Fibroblast of lung (primary cell): ENCODE measurements at regions not wholly inside any gene's neighbourhood (a gene's known extent, or its start where the extent isn't known, plus 50 kb on each side); places are given as distances from the start of the nearest gene placed in this dataset.

Experiments
- DNase-seq, 2 donors: peaks; one replicate each; pipeline versions ENCODE4 v3.0.0 to v3.0.0-alpha.2; 2010; ENCODE audit warnings: low read depth in 2 of 2
- H2AFZ ChIP-seq: 2 replicates; pipeline ENCODE4 v1.5.1; 2012; ENCODE audit warnings: low read length, control low read depth, inconsistent platforms
- H3K27ac ChIP-seq: 2 replicates; pipeline ENCODE4 v1.5.1; 2011; ENCODE audit warnings: low read length, control low read depth; ENCODE audit not compliant: insufficient read depth
- H3K27me3 ChIP-seq: 2 replicates; pipeline ENCODE4 v1.5.1; 2011; ENCODE audit warnings: mild to moderate bottlenecking, low read length; ENCODE audit not compliant: control insufficient read depth, insufficient read depth
- H3K36me3 ChIP-seq: 2 replicates; pipeline ENCODE4 v1.5.1; 2011; ENCODE audit warnings: low read length; ENCODE audit not compliant: control insufficient read depth, insufficient read depth
- H3K4me1 ChIP-seq: 2 replicates; pipeline ENCODE4 v1.5.1; 2011; ENCODE audit warnings: low read length; ENCODE audit not compliant: control insufficient read depth, insufficient read depth; ENCODE audit errors: extremely low read depth
- H3K4me2 ChIP-seq: 2 replicates; pipeline ENCODE4 v1.5.1; 2011; ENCODE audit warnings: low read length, control low read depth; ENCODE audit not compliant: insufficient read depth; ENCODE audit errors: extremely low read depth
- H3K4me3 ChIP-seq, 4 experiments: fragments of 200-600 bp in 1 of 4; sonication (generic) in 1 of 4; replicated peaks in 1 of 4; 2 replicates each; pipeline ENCODE4 v1.5.1; 2011 to 2016; ENCODE audit warnings: low read length in 4 of 4, low read depth in 3 of 4, mild to moderate bottlenecking in 3 of 4, control low read depth in 2 of 4, inconsistent platforms in 1 of 4, mixed read lengths in 1 of 4; ENCODE audit not compliant: insufficient read depth in 1 of 4; ENCODE audit errors: control extremely low read depth in 1 of 4
- H3K79me2 ChIP-seq: 2 replicates; pipeline ENCODE4 v1.5.1; 2012; ENCODE audit warnings: mild to moderate bottlenecking, low read length, inconsistent platforms; ENCODE audit not compliant: control insufficient read depth, insufficient read depth
- H3K9ac ChIP-seq: 2 replicates; pipeline ENCODE4 v1.5.1; 2011; ENCODE audit warnings: mild to moderate bottlenecking, low read length, control low read depth; ENCODE audit not compliant: insufficient read depth
- H3K9me3 ChIP-seq: 2 replicates; pipeline ENCODE4 v1.5.1; 2012; ENCODE audit warnings: low read depth, low read length; ENCODE audit not compliant: control insufficient read depth, insufficient read depth
- H4K20me1 ChIP-seq: 2 replicates; pipeline ENCODE4 v1.5.1; 2011; ENCODE audit warnings: low read length; ENCODE audit not compliant: control insufficient read depth, insufficient read depth; ENCODE audit errors: extremely low read depth
- CTCF ChIP-seq, 2 donors: IDR thresholded peaks in 1 of 2; conservative IDR thresholded peaks in 1 of 2; 1 replicate in 1 of 2; 2 replicates in 1 of 2; pipeline ENCODE4 v1.5.1; 2011 to 2012; ENCODE audit warnings: low read length in 2 of 2, control low read depth in 1 of 2, inconsistent platforms in 1 of 2, low read depth in 1 of 2, mild to moderate bottlenecking in 1 of 2
- EZH2 ChIP-seq: IDR thresholded peaks from 2 replicates; pipeline ENCODE4 v1.5.1; 2012; ENCODE audit warnings: low read length, control low read depth, mild to moderate bottlenecking; ENCODE audit errors: missing control alignments

GRCh38 chrX:145623453-145623852, 194.2 kb upstream of the SLITRK2 start:
- TF ChIP-seq CTCF (conservative IDR thresholded peaks at IDR 0.05 in 1 of 2, IDR thresholded peaks at IDR 0.05 in 1 of 2; ENCODE audit: low read depth in 1 of 2, low read length in 2 of 2) (no peak), EZH2 (no peak)
- DNase-seq = no peak

GRCh38 chrX:145630081-145630480, 187.5 kb upstream of the SLITRK2 start:
- Histone ChIP-seq H3K9ac (no peak overlapping the region), H3K4me1 (no peaks in the 10 kb centered on the region), H4K20me1 (no peaks in the 10 kb centered on the region), H3K79me2 (no peaks in the 10 kb centered on the region), H2AFZ (no peak overlapping the region), H3K36me3 (no peaks in the 10 kb centered on the region), H3K9me3 (no peaks in the 10 kb centered on the region), H3K27ac (no peak overlapping the region), H3K4me2 (no peak overlapping the region), H3K27me3 (no peaks in the 10 kb centered on the region), H3K4me3 (no peak overlapping the region)
- TF ChIP-seq EZH2 = no peak
- no peak for TF ChIP-seq CTCF (conservative IDR thresholded peaks at IDR 0.05 in 1 of 2, IDR thresholded peaks at IDR 0.05 in 1 of 2; ENCODE audit: low read depth in 1 of 2, low read length in 2 of 2)
- DNase-seq = no peak

More at GRCh38 chrX:145623453-145623852, 194.2 kb upstream of the SLITRK2 start:
- Histone ChIP-seq H3K79me2 (no peaks in the 10 kb centered on the region), H4K20me1 (no peaks in the 10 kb centered on the region), H3K27ac (no peak overlapping the region), H3K9ac (no peak overlapping the region), H3K9me3 (no peaks in the 10 kb centered on the region), H2AFZ (no peak overlapping the region), H3K4me3 (no peak overlapping the region), H3K4me1 (no peaks in the 10 kb centered on the region), H3K36me3 (no peaks in the 10 kb centered on the region), H3K27me3 (no peaks in the 10 kb centered on the region), H3K4me2 (no peak overlapping the region)

GRCh38 chrX:145630806-145631435, 186.7 kb upstream of the SLITRK2 start:
- H3K4me2 ChIP-seq = no peak overlapping the region
- H3K27me3 ChIP-seq = no peaks in the 10 kb centered on the region
- H3K4me3 ChIP-seq = no peak overlapping the region
- H3K36me3 ChIP-seq = no peaks in the 10 kb centered on the region
- no peak for DNase-seq
- no peaks in the 10 kb centered on the region for H3K9me3 ChIP-seq
- H3K27ac ChIP-seq = no peak overlapping the region
- no peaks in the 10 kb centered on the region for H3K79me2 ChIP-seq
- no peaks in the 10 kb centered on the region for H3K4me1 ChIP-seq
- H2AFZ ChIP-seq = no peak overlapping the region
- H3K9ac ChIP-seq = no peak overlapping the region
- TF ChIP-seq CTCF (conservative IDR thresholded peaks at IDR 0.05 in 1 of 2, IDR thresholded peaks at IDR 0.05 in 1 of 2; ENCODE audit: low read depth in 1 of 2, low read length in 2 of 2) = no peak
- no peak for TF ChIP-seq EZH2
- no peaks in the 10 kb centered on the region for H4K20me1 ChIP-seq
